Smooth muscle cell (in vitro differentiated cells): ENCODE measurements at regions not wholly inside any gene's neighbourhood (a gene's known extent, or its start where the extent isn't known, plus 50 kb on each side); places are given as distances from the start of the nearest gene placed in this dataset.
"Not testable (repeated sequence)": the region's sequence is repeated elsewhere in the genome, so short reads cannot be mapped to it uniquely, and the experiment has no call there.

ENCODE experiments used
- DNase-seq: peaks from one replicate; lab custom pipeline; 2025; ENCODE audit not compliant: unreplicated experiment; lab: John Stamatoyannopoulos, UW
- H2AFZ ChIP-seq: fragments of 200-600 bp; sonication (generic); 2 replicates; pipeline ENCODE4 v1.6.0; 2016; ENCODE audit warnings: antibody characterized with exemption, low read depth, mild to moderate bottlenecking
- H3F3A ChIP-seq: fragments of 200-600 bp; sonication (generic); 2 replicates; pipeline ENCODE4 v1.6.0; 2017; ENCODE audit warnings: antibody characterized with exemption, low read depth
- H3K27ac ChIP-seq: fragments of 200-600 bp; sonication (generic); 2 replicates; pipeline ENCODE4 v1.5.1; 2016; ENCODE audit warnings: low read depth, mild to moderate bottlenecking
- H3K27me3 ChIP-seq: fragments of 200-600 bp; sonication (generic); 2 replicates; pipeline ENCODE4 v1.6.1; 2016; ENCODE audit warnings: low read depth, mild to moderate bottlenecking
- H3K36me3 ChIP-seq: fragments of 200-600 bp; sonication (generic); 2 replicates; pipeline ENCODE4 v1.5.1; 2016; ENCODE audit warnings: low read depth
- H3K4me1 ChIP-seq: fragments of 200-600 bp; sonication (generic); 2 replicates; pipeline ENCODE4 v1.5.1; 2016; ENCODE audit warnings: low read depth
- H3K4me2 ChIP-seq: fragments of 200-600 bp; sonication (generic); 2 replicates; pipeline ENCODE4 v1.6.0; 2016; ENCODE audit warnings: mild to moderate bottlenecking
- H3K4me3 ChIP-seq: fragments of 200-600 bp; sonication (generic); 2 replicates; pipeline ENCODE4 v1.5.1; 2016; ENCODE audit warnings: mild to moderate bottlenecking
- H3K79me2 ChIP-seq: fragments of 200-600 bp; sonication (generic); 2 replicates; pipeline ENCODE4 v1.6.0; 2016; ENCODE audit warnings: low read depth, mild to moderate bottlenecking
- H3K9ac ChIP-seq: fragments of 200-600 bp; sonication (generic); 2 replicates; pipeline ENCODE4 v1.6.0; 2016; ENCODE audit warnings: low read depth
- H3K9me3 ChIP-seq: fragments of 200-600 bp; sonication (generic); replicated peaks from 2 replicates; pipeline ENCODE4 v1.5.1; 2016; ENCODE audit warnings: low read depth
- H4K20me1 ChIP-seq: fragments of 200-600 bp; sonication (generic); 2 replicates; pipeline ENCODE4 v1.6.0; 2016; ENCODE audit warnings: low read depth
- WGBS: methylation state at CpG from one replicate; pipeline ENCODE4 v1.1.7; 2016; ENCODE audit warnings: low lambda C conversion rate; 5-methylcytosine and 5-hydroxymethylcytosine counted together
- TF ChIP-seq, protein P1 (sequence below): fragments of 200-600 bp; sonication (generic); IDR thresholded peaks from 2 replicates; pipeline ENCODE4 v1.5.1; 2017; ENCODE audit warnings: borderline replicate concordance, mild to moderate bottlenecking, antibody characterized with exemption; ENCODE audit not compliant: insufficient read depth, poor library complexity, severe bottlenecking

DNA sequence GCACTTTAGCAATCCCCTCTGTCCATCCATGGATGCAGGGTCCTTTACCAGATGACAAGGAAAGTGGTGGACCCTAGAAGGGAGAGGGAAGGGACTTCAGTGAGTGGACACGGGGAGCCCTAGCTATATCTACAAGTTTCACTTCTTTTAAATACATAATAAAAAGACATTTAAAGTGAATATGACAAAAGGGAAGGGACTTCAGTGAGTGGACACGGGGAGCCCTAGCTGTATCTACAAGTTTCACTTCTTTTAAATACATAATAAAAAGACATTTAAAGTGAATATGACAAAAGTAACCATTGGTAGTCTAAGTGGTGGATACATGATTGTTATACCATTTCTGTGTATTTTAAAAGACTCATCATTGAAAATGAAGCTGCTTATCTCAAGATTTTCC lies 81.9 kb upstream of the HES1 start:
- Histone ChIP-seq H3K79me2 (no peaks in the 10 kb centered on the region), H3K27ac (no peak overlapping the region), H3K4me1 (peaks cover 5% of the 10 kb centered on the region), H3K4me3 (no peak overlapping the region), H3F3A (peaks cover 4% of the 10 kb centered on the region), H2AFZ (no peak overlapping the region), H3K36me3 (no peaks in the 10 kb centered on the region), H3K9me3 (no peaks in the 10 kb centered on the region), H3K27me3 (no peaks in the 10 kb centered on the region), H3K9ac (no peak overlapping the region), H4K20me1 (no peaks in the 10 kb centered on the region), H3K4me2 (no peak overlapping the region)
- WGBS = 97% methylated on average over 2 of the region's 2 CpGs
- TF ChIP-seq, protein P1, sequence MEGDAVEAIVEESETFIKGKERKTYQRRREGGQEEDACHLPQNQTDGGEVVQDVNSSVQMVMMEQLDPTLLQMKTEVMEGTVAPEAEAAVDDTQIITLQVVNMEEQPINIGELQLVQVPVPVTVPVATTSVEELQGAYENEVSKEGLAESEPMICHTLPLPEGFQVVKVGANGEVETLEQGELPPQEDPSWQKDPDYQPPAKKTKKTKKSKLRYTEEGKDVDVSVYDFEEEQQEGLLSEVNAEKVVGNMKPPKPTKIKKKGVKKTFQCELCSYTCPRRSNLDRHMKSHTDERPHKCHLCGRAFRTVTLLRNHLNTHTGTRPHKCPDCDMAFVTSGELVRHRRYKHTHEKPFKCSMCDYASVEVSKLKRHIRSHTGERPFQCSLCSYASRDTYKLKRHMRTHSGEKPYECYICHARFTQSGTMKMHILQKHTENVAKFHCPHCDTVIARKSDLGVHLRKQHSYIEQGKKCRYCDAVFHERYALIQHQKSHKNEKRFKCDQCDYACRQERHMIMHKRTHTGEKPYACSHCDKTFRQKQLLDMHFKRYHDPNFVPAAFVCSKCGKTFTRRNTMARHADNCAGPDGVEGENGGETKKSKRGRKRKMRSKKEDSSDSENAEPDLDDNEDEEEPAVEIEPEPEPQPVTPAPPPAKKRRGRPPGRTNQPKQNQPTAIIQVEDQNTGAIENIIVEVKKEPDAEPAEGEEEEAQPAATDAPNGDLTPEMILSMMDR = no peak
- no peak for DNase-seq

DNA sequence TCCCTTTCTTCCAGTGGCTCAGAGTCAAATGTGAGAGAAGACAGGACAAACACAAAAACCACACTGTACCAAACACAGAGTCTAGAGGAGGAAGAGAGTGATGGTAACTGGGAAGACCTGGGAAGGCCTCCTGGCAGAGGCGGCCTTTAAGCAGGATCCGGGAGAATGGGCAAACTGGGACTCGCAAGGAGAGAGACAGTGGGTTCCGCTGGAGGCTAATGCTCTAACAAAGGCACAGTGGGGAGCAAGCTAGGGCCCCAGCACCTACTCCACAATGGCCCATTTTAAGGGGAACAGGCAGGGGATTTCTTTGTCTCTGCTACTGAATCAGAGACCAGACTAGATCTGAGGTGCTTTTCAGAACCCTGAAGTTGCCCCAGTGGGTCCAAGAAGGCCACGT lies 81.4 kb upstream of the HES1 start:
- Histone ChIP-seq H3F3A (peaks cover 4% of the 10 kb centered on the region), H3K79me2 (no peaks in the 10 kb centered on the region), H3K27ac (no peak overlapping the region), H3K27me3 (no peaks in the 10 kb centered on the region), H3K9me3 (no peaks in the 10 kb centered on the region), H3K4me2 (no peak overlapping the region), H3K4me3 (no peak overlapping the region), H3K4me1 (peaks cover 5% of the 10 kb centered on the region), H3K9ac (no peak overlapping the region), H4K20me1 (no peaks in the 10 kb centered on the region), H2AFZ (no peak overlapping the region), H3K36me3 (no peaks in the 10 kb centered on the region)
- no peak for DNase-seq
- 82% methylated on average over 5 of the region's 5 CpGs for WGBS
- TF ChIP-seq, protein P1 = no peak

DNA sequence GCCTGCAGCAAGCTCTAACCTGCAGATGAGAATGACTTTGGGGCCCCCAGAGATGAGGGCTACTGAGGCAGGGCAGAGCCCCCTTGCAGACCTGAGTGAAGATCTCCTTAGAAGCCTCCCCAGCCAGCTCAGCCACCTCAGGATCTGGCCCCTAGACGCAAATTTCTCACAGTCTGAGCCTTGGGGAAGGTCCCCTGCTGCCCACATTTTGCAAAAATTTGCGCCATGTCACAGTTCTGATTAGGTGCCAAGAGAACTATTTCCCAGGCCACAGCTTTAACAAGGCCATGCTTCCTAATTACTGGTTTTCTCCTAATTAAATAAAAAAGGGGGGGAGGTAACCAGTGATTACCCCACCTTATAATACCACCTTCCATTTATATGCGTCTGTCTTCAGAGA lies 81.0 kb upstream of the HES1 start:
- no peak overlapping the region for H3K4me3 ChIP-seq
- no peaks in the 10 kb centered on the region for H4K20me1 ChIP-seq
- H3K4me2 ChIP-seq = no peak overlapping the region
- TF ChIP-seq, protein P1 = no peak
- H3K4me1 ChIP-seq = peaks cover 5% of the 10 kb centered on the region
- H3K9me3 ChIP-seq = no peaks in the 10 kb centered on the region
- H3K9ac ChIP-seq = no peak overlapping the region
- DNase-seq = no peak
- H3K27ac ChIP-seq = no peak overlapping the region
- H3F3A ChIP-seq = peaks cover 4% of the 10 kb centered on the region
- H3K36me3 ChIP-seq = no peaks in the 10 kb centered on the region
- no peaks in the 10 kb centered on the region for H3K27me3 ChIP-seq
- no peak overlapping the region for H2AFZ ChIP-seq
- 92% methylated on average over 3 of the region's 3 CpGs for WGBS
- no peaks in the 10 kb centered on the region for H3K79me2 ChIP-seq

DNA sequence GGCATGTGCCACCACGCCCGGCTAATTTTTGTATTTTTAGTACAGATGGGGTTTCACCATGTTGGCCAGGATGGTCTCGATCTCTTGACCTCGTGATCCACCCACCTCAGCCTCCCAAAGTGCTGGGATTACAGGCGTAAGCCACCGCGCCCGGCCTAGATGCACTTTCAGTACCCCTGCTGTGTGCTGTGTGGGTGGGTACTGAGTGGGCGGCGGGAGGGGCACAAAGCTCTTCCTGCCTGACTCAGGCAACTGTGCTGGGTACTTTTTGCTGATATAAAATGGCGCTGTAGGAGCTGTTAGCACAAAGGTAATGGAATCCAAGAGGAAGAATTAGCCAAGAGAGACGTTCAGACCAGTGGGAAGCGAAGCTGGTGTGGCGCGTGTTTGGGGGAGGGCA lies 79.6 kb upstream of the HES1 start:
- not testable (repeated sequence) for H4K20me1 ChIP-seq, H3K4me3 ChIP-seq, H2AFZ ChIP-seq, H3K36me3 ChIP-seq, H3K79me2 ChIP-seq, H3K4me1 ChIP-seq, H3K9me3 ChIP-seq, H3K4me2 ChIP-seq, H3K27me3 ChIP-seq, H3K27ac ChIP-seq, DNase-seq, H3K9ac ChIP-seq, H3F3A ChIP-seq
- WGBS = 94% methylated on average over 15 of the region's 15 CpGs
